Lower leg skin (tissue), 3 donors: ENCODE measurements at regions not wholly inside any gene's neighbourhood (a gene's known extent, or its start where the extent isn't known, plus 50 kb on each side); places are given as distances from the start of the nearest gene placed in this dataset.

ENCODE experiments used
- POLR2A ChIP-seq, 2 donors: fragments of 450-650 bp; IDR thresholded peaks; one replicate each; pipeline ENCODE4 v1.6.1; 2016 to 2017; ENCODE audit warnings: antibody characterized with exemption in 2 of 2, mild to moderate bottlenecking in 1 of 2, moderate library complexity in 1 of 2
- TF ChIP-seq, protein P1 (sequence below), 3 donors: fragments of 450-650 bp; IDR thresholded peaks; one replicate each; pipeline ENCODE4 v1.5.1; 2016; ENCODE audit warnings: antibody characterized with exemption in 3 of 3, mild to moderate bottlenecking in 3 of 3, moderate library complexity in 2 of 3

DNA sequence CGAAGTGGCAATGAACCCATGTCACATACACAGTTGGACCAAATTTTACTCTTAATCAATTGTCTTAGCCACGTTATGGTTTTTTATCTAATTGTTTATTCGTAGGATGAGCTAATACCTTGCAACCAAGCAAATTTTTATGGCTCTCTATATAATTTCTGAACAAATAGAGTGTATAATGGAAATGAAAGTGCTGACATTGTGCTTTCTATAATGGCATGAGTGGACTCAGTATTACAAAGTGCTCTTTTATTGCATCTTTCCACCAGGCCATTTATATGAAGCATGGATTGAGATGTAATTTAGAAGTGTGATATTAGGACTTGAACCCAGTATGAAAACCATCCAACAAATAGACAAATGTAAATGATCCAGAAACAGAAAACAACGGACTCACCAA lies 1096.0 kb downstream of the DTWD2 start:
- TF ChIP-seq, protein P1, sequence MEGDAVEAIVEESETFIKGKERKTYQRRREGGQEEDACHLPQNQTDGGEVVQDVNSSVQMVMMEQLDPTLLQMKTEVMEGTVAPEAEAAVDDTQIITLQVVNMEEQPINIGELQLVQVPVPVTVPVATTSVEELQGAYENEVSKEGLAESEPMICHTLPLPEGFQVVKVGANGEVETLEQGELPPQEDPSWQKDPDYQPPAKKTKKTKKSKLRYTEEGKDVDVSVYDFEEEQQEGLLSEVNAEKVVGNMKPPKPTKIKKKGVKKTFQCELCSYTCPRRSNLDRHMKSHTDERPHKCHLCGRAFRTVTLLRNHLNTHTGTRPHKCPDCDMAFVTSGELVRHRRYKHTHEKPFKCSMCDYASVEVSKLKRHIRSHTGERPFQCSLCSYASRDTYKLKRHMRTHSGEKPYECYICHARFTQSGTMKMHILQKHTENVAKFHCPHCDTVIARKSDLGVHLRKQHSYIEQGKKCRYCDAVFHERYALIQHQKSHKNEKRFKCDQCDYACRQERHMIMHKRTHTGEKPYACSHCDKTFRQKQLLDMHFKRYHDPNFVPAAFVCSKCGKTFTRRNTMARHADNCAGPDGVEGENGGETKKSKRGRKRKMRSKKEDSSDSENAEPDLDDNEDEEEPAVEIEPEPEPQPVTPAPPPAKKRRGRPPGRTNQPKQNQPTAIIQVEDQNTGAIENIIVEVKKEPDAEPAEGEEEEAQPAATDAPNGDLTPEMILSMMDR (IDR thresholded peaks at IDR 0.05), result no peak
- TF ChIP-seq POLR2A (IDR thresholded peaks at IDR 0.05), result no peak
